ENCODE measurements at regions not wholly inside any gene's neighbourhood (a gene's known extent, or its start where the extent isn't known, plus 50 kb on each side); places are given as distances from the start of the nearest gene placed in this dataset.

DNA sequence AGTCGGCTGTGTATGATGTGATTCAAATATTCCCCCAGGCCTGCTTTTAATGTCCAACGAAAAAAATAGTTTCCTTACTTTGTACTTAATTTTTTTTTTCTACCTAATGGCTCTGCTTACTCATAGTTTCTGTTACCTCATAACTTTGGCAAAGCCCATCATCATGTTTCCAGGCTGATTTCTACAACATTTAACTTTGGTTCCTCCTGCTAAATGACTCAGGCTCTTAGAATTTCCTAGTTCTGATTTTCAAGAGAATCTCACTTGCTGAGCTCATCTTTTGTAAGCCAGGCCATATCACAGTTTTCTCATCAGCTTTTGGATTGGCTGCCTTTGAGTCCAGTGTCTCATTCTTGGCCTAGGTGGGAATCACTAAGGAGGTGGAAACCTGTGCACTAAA, 323.1 kb downstream of the HDGFL1 start:
- Histone ChIP-seq H3F3A (ENCODE audit: low read depth) (no peaks in the 10 kb centered on the region), H3K4me2 (ENCODE audit: low read depth, low read length, poor library complexity, severe bottlenecking) (no peak overlapping the region), H3K9ac (ENCODE audit: low read depth, low read length, poor library complexity, severe bottlenecking) (no peak overlapping the region), H3K36me3 (ENCODE audit: insufficient read depth, low read length) (no peaks in the 10 kb centered on the region), H4K20me1 (ENCODE audit: insufficient read depth, low read length, poor library complexity, severe bottlenecking) (no peaks in the 10 kb centered on the region), H2AFZ (ENCODE audit: low read length) (no peak overlapping the region), H3K27me3 (ENCODE audit: insufficient read depth, low read length, poor library complexity, severe bottlenecking) (no peaks in the 10 kb centered on the region), H3K4me3 (ENCODE audit: low read length, poor library complexity, severe bottlenecking) (no peak overlapping the region), H3K9me2 (replicated peaks; ENCODE audit: low read depth, low read length) (no peaks in the 10 kb centered on the region), H3K9me3 (ENCODE audit: insufficient read depth, low read depth, low read length) (no peaks in the 10 kb centered on the region), H3K79me2 (ENCODE audit: insufficient read depth, low read length) (no peaks in the 10 kb centered on the region), H3K4me1 (ENCODE audit: insufficient read depth, low read length, poor library complexity, severe bottlenecking) (no peaks in the 10 kb centered on the region)
- TF ChIP-seq CTCF (conservative IDR thresholded peaks at IDR 0.05; ENCODE audit: low read length) (no peak), EZH2phosphoT487 (IDR thresholded peaks at IDR 0.05; ENCODE audit: borderline replicate concordance) (no peak)

- H3K4me1 ChIP-seq (ENCODE audit: insufficient read depth, low read length, poor library complexity, severe bottlenecking), result no peaks in the 10 kb centered on the region
- no peaks in the 10 kb centered on the region for H3K79me2 ChIP-seq (ENCODE audit: insufficient read depth, low read length)
- H3K9ac ChIP-seq (ENCODE audit: low read depth, low read length, poor library complexity, severe bottlenecking), result no peak overlapping the region
- no peaks in the 10 kb centered on the region for H3F3A ChIP-seq (ENCODE audit: low read depth)
- no peaks in the 10 kb centered on the region for H3K27me3 ChIP-seq (ENCODE audit: insufficient read depth, low read length, poor library complexity, severe bottlenecking)
- no peak overlapping the region for H3K4me2 ChIP-seq (ENCODE audit: low read depth, low read length, poor library complexity, severe bottlenecking)
- H3K36me3 ChIP-seq (ENCODE audit: insufficient read depth, low read length), result no peaks in the 10 kb centered on the region
- H3K9me2 ChIP-seq (replicated peaks; ENCODE audit: low read depth, low read length), result no peaks in the 10 kb centered on the region
- no peak overlapping the region for H2AFZ ChIP-seq (ENCODE audit: low read length)
- H3K4me3 ChIP-seq (ENCODE audit: low read length, poor library complexity, severe bottlenecking), result no peak overlapping the region
- no peaks in the 10 kb centered on the region for H3K9me3 ChIP-seq (ENCODE audit: insufficient read depth, low read depth, low read length)
- TF ChIP-seq CTCF (conservative IDR thresholded peaks at IDR 0.05; ENCODE audit: low read length) (no peak), EZH2phosphoT487 (IDR thresholded peaks at IDR 0.05; ENCODE audit: borderline replicate concordance) (no peak)
- H4K20me1 ChIP-seq (ENCODE audit: insufficient read depth, low read length, poor library complexity, severe bottlenecking), result no peaks in the 10 kb centered on the region
These were observed 327.3 kb downstream of the HDGFL1 start for GRCh38 chr6:22896696-22897095.

DNA sequence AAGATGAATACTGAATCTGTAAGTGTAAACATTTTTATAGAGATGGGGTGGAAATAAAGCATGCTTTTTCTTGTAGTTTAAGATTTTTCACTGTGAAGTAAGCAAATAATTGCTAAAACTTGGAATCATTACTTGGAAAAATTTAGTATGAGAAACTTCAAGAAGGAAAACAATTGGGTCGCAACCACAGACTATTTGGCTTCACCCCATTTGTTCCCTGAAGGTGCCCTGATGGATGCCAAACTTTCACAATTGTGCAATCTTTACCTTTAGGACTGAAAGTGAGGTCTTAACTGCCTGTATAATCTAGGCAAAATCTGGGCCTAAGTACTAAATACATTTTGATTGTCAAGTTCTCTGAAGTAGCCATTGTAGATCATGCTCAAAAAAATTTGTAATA, 330.1 kb downstream of the HDGFL1 start:
- H3K4me3 ChIP-seq (ENCODE audit: low read length, poor library complexity, severe bottlenecking), result no peak overlapping the region
- no peaks in the 10 kb centered on the region for H3K9me3 ChIP-seq (ENCODE audit: insufficient read depth, low read depth, low read length)
- H3F3A ChIP-seq (ENCODE audit: low read depth), result no peaks in the 10 kb centered on the region
- no peaks in the 10 kb centered on the region for H3K27me3 ChIP-seq (ENCODE audit: insufficient read depth, low read length, poor library complexity, severe bottlenecking)
- no peaks in the 10 kb centered on the region for H3K79me2 ChIP-seq (ENCODE audit: insufficient read depth, low read length)
- H3K4me2 ChIP-seq (ENCODE audit: low read depth, low read length, poor library complexity, severe bottlenecking), result no peak overlapping the region
- no peaks in the 10 kb centered on the region for H3K9me2 ChIP-seq (replicated peaks; ENCODE audit: low read depth, low read length)
- no peak for TF ChIP-seq EZH2phosphoT487 (IDR thresholded peaks at IDR 0.05; ENCODE audit: borderline replicate concordance)
- TF ChIP-seq CTCF (conservative IDR thresholded peaks at IDR 0.05; ENCODE audit: low read length), result no peak
- no peaks in the 10 kb centered on the region for H4K20me1 ChIP-seq (ENCODE audit: insufficient read depth, low read length, poor library complexity, severe bottlenecking)
- no peaks in the 10 kb centered on the region for H3K36me3 ChIP-seq (ENCODE audit: insufficient read depth, low read length)
- H2AFZ ChIP-seq (ENCODE audit: low read length), result no peak overlapping the region
- no peak overlapping the region for H3K9ac ChIP-seq (ENCODE audit: low read depth, low read length, poor library complexity, severe bottlenecking)
- H3K4me1 ChIP-seq (ENCODE audit: insufficient read depth, low read length, poor library complexity, severe bottlenecking), result no peaks in the 10 kb centered on the region

Measured in Loucy (cell line).